HEK293 (cell line): ENCODE measurements at regions not wholly inside any gene's neighbourhood (a gene's known extent, or its start where the extent isn't known, plus 50 kb on each side); places are given as distances from the start of the nearest gene placed in this dataset.

Experiments
- IKZF3 ChIP-seq: fragments of 450-650 bp; IDR thresholded peaks from 2 replicates; pipeline ENCODE4 v1.5.0; 2018; ENCODE audit warnings: missing biosample characterization, mild to moderate bottlenecking, missing genetic modification characterization, moderate library complexity
- RBAK ChIP-seq: fragments of 450-650 bp; formaldehyde crosslinking; IDR thresholded peaks from 2 replicates; pipeline ENCODE4 v1.5.1; 2016; ENCODE audit warnings: missing biosample characterization, missing genetic modification characterization
- TRIM28 ChIP-seq: IDR thresholded peaks from 2 replicates; pipeline ENCODE4 v1.6.1; 2011; ENCODE audit warnings: low read length, control low read depth, borderline replicate concordance
- ZFP41 ChIP-seq: fragments of 450-650 bp; formaldehyde crosslinking; IDR thresholded peaks from 2 replicates; pipeline ENCODE4 v1.5.1; 2016; ENCODE audit warnings: missing biosample characterization, missing genetic modification characterization, borderline replicate concordance
- ZNF146 ChIP-seq: fragments of 450-650 bp; formaldehyde crosslinking; IDR thresholded peaks from 2 replicates; pipeline ENCODE4 v1.5.1; 2016; ENCODE audit warnings: missing biosample characterization, missing genetic modification characterization
- ZNF274 ChIP-seq, 2 experiments: fragments of 200-500 bp in 1 of 2; fragments of 450-650 bp in 1 of 2; sonication (Bioruptor generic) in 1 of 2; formaldehyde crosslinking in 1 of 2; IDR thresholded peaks; 2 replicates each; pipeline versions ENCODE4 v1.5.1 to v1.6.1; 2014 to 2016; ENCODE audit warnings: borderline replicate concordance in 1 of 2, inconsistent platforms in 1 of 2, low read length in 1 of 2, missing biosample characterization in 1 of 2, missing genetic modification characterization in 1 of 2
- ZNF549 ChIP-seq: fragments of 450-650 bp; IDR thresholded peaks from 2 replicates; pipeline ENCODE4 v1.5.1; 2018; ENCODE audit warnings: missing biosample characterization, missing genetic modification characterization, mild to moderate bottlenecking, inconsistent platforms, moderate library complexity
- ZNF777 ChIP-seq: fragments of 450-650 bp; formaldehyde crosslinking; IDR thresholded peaks from 2 replicates; pipeline ENCODE4 v1.5.1; 2017; ENCODE audit warnings: missing biosample characterization, missing genetic modification characterization, borderline replicate concordance
- TF ChIP-seq, protein P1 (sequence below): fragments of 450-650 bp; formaldehyde crosslinking; IDR thresholded peaks from 2 replicates; pipeline ENCODE4 v1.5.1; 2016; ENCODE audit warnings: missing biosample characterization, missing genetic modification characterization
- TF ChIP-seq, protein P2 (sequence below): fragments of 450-650 bp; formaldehyde crosslinking; IDR thresholded peaks from 2 replicates; pipeline ENCODE4 v1.5.1; 2016; ENCODE audit warnings: missing biosample characterization, missing genetic modification characterization
- TF ChIP-seq, protein P3 (sequence below): fragments of 450-650 bp; formaldehyde crosslinking; IDR thresholded peaks from 2 replicates; pipeline ENCODE4 v1.5.1; 2017; ENCODE audit warnings: missing biosample characterization, mild to moderate bottlenecking, missing genetic modification characterization, moderate library complexity

DNA sequence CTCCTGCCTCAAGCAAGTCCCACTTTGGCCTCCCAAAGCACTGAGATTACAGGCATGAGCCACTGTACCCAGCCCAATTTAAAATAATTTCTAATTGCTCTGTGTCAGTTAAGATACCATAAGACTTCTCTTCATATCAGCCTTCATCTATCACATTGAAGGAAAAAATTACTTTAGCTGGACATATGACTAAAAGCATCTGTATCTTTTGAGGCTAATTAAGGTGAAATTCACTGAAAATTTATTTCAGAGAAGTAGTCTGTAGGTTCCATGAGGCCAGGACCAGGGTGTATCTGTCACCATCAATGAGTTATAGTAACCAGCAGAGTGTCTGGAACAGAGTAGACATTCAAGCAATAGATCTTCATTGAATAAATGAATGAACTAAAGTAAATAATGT is 205.2 kb upstream of the PHYHIPL start:
- no peak for TF ChIP-seq IKZF3 (tag by site-specific recombination)
- TF ChIP-seq, protein P1, sequence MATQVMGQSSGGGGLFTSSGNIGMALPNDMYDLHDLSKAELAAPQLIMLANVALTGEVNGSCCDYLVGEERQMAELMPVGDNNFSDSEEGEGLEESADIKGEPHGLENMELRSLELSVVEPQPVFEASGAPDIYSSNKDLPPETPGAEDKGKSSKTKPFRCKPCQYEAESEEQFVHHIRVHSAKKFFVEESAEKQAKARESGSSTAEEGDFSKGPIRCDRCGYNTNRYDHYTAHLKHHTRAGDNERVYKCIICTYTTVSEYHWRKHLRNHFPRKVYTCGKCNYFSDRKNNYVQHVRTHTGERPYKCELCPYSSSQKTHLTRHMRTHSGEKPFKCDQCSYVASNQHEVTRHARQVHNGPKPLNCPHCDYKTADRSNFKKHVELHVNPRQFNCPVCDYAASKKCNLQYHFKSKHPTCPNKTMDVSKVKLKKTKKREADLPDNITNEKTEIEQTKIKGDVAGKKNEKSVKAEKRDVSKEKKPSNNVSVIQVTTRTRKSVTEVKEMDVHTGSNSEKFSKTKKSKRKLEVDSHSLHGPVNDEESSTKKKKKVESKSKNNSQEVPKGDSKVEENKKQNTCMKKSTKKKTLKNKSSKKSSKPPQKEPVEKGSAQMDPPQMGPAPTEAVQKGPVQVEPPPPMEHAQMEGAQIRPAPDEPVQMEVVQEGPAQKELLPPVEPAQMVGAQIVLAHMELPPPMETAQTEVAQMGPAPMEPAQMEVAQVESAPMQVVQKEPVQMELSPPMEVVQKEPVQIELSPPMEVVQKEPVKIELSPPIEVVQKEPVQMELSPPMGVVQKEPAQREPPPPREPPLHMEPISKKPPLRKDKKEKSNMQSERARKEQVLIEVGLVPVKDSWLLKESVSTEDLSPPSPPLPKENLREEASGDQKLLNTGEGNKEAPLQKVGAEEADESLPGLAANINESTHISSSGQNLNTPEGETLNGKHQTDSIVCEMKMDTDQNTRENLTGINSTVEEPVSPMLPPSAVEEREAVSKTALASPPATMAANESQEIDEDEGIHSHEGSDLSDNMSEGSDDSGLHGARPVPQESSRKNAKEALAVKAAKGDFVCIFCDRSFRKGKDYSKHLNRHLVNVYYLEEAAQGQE = no peak
- no peak for TF ChIP-seq ZNF549 (tag by site-specific recombination)
- TF ChIP-seq, protein P2, sequence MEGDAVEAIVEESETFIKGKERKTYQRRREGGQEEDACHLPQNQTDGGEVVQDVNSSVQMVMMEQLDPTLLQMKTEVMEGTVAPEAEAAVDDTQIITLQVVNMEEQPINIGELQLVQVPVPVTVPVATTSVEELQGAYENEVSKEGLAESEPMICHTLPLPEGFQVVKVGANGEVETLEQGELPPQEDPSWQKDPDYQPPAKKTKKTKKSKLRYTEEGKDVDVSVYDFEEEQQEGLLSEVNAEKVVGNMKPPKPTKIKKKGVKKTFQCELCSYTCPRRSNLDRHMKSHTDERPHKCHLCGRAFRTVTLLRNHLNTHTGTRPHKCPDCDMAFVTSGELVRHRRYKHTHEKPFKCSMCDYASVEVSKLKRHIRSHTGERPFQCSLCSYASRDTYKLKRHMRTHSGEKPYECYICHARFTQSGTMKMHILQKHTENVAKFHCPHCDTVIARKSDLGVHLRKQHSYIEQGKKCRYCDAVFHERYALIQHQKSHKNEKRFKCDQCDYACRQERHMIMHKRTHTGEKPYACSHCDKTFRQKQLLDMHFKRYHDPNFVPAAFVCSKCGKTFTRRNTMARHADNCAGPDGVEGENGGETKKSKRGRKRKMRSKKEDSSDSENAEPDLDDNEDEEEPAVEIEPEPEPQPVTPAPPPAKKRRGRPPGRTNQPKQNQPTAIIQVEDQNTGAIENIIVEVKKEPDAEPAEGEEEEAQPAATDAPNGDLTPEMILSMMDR (tag by site-specific recombination) = no peak
- TF ChIP-seq ZNF777 (tag by site-specific recombination) = no peak
- TF ChIP-seq ZFP41 (tag by site-specific recombination) = no peak
- no peak for TF ChIP-seq TRIM28
- no peak for TF ChIP-seq ZNF146 (tag by site-specific recombination)
- TF ChIP-seq, protein P3, sequence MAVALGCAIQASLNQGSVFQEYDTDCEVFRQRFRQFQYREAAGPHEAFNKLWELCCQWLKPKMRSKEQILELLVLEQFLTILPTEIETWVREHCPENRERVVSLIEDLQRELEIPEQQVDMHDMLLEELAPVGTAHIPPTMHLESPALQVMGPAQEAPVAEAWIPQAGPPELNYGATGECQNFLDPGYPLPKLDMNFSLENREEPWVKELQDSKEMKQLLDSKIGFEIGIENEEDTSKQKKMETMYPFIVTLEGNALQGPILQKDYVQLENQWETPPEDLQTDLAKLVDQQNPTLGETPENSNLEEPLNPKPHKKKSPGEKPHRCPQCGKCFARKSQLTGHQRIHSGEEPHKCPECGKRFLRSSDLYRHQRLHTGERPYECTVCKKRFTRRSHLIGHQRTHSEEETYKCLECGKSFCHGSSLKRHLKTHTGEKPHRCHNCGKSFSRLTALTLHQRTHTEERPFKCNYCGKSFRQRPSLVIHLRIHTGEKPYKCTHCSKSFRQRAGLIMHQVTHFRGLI = no peak
- TF ChIP-seq ZNF274 (IDR thresholded peaks at IDR 0.05; ENCODE audit: low read length) = no peak
- no peak for TF ChIP-seq ZNF274 (tag by site-specific recombination; IDR thresholded peaks at IDR 0.05; ENCODE audit: borderline replicate concordance)
- TF ChIP-seq RBAK (tag by site-specific recombination) = no peak
